DOHH2 (cell line): ENCODE measurements at regions not wholly inside any gene's neighbourhood (a gene's known extent, or its start where the extent isn't known, plus 50 kb on each side); places are given as distances from the start of the nearest gene placed in this dataset.

Experiments used
- CTCF ChIP-seq: fragments of 200-600 bp; sonication (generic); IDR thresholded peaks from one replicate; pipeline ENCODE4 v1.5.1; 2014; ENCODE audit warnings: antibody characterized with exemption, mild to moderate bottlenecking, low read depth, low read length; ENCODE audit not compliant: poor library complexity, severe bottlenecking
- EZH2phosphoT487 ChIP-seq: fragments of 200-600 bp; sonication (generic); IDR thresholded peaks from 2 replicates; pipeline ENCODE4 v1.6.1; 2017; ENCODE audit warnings: borderline replicate concordance, mild to moderate bottlenecking, antibody characterized with exemption, low read length, moderate library complexity, mixed read lengths

DNA sequence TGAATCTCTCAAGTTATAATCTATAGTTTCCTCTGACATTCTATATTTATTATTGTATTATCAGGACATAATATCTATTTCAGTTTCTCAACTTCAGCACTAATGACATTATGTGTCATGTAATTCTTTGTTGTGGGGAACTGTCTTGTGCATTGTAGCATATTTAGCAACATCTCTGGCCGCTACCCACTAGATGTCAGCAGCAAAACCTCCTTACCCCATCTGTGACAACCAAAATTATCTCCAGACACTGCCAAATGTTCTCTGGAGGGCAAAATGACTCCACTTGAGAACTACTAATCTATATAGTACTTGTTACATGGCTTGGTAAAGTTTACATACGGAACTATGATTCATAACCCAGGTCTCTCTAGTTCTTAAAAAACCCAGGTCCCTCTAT, 110.2 kb downstream of the RASSF9 start:
- TF ChIP-seq CTCF = no peak
- TF ChIP-seq EZH2phosphoT487 = no peak
